GM12865 (cell line): ENCODE measurements at regions not wholly inside any gene's neighbourhood (a gene's known extent, or its start where the extent isn't known, plus 50 kb on each side); places are given as distances from the start of the nearest gene placed in this dataset.

Source experiments
- DNase-seq: peaks from one replicate; pipeline ENCODE4 v3.0.0; 2010; ENCODE audit warnings: low read depth
- H3K4me3 ChIP-seq: 2 replicates; pipeline ENCODE4 v1.5.1; 2011; ENCODE audit warnings: mild to moderate bottlenecking, low read depth, low read length, control low read depth
- TF ChIP-seq, protein P1 (sequence below): IDR thresholded peaks from 2 replicates; pipeline ENCODE4 v1.5.1; 2011; ENCODE audit warnings: low read length, control low read depth, low read depth, inconsistent platforms; ENCODE audit not compliant: insufficient read depth; ENCODE audit errors: missing control alignments

DNA sequence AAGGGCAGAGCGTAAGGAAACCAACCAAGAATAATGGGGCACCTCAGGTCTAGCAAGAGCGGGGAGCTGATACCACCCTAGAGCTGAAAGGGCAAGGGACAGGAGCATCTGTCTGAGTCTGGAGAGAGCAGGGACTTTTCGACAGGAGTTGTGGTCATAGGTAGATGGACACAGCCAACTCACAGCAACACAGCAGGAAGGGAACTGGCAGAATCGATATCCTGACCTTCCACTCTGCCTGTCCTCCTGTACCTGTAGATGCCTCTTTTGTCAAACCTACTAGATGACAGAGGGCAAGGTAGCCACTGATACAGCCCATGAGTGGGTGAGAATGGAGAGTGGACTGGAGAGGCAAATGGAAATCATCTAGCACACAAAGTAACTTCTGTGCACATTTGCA is 247.2 kb upstream of the EGLN3 start:
- DNase-seq, result no peak
- TF ChIP-seq, protein P1, sequence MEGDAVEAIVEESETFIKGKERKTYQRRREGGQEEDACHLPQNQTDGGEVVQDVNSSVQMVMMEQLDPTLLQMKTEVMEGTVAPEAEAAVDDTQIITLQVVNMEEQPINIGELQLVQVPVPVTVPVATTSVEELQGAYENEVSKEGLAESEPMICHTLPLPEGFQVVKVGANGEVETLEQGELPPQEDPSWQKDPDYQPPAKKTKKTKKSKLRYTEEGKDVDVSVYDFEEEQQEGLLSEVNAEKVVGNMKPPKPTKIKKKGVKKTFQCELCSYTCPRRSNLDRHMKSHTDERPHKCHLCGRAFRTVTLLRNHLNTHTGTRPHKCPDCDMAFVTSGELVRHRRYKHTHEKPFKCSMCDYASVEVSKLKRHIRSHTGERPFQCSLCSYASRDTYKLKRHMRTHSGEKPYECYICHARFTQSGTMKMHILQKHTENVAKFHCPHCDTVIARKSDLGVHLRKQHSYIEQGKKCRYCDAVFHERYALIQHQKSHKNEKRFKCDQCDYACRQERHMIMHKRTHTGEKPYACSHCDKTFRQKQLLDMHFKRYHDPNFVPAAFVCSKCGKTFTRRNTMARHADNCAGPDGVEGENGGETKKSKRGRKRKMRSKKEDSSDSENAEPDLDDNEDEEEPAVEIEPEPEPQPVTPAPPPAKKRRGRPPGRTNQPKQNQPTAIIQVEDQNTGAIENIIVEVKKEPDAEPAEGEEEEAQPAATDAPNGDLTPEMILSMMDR, result no peak
- H3K4me3 ChIP-seq, result no peak overlapping the region

DNA sequence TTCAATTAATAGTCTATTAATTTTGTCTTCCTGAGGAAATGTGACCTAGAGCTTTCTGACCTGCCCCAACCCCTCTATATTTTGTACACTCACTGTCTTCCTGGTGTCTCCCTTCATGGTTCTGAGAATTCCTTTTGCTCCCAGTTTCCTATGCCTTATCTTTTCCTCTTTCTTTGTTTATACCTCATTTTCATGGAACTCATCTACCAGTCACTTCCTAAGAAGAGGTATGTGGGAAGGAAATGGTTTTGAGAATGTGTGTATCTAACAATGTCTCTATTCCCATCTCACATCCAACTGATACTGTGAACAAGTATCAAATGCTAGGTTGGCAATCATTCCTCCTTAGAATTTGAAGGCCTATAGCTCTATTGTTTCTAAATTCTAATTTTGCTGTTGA is 245.1 kb upstream of the EGLN3 start:
- no peak overlapping the region for H3K4me3 ChIP-seq
- DNase-seq, result no peak
- TF ChIP-seq, protein P1, result no peak

DNA sequence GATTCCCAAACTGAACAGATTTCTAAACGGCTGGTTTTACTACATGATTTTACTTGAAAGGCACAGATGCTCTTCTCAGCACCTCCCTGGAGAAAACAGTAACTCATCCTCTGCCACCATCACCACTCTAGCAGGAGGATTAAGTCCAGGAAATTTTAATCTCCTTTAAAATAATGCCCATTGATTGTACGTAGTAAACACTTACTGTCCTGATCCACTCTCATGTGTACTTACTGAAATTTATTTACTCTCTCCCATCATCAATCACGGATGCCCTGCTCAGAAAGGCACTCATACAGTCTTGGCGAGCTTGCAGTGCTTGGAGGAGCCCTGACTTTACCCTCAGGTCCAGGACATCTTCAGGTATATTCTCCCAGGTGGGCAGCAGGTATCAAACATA is 239.8 kb upstream of the EGLN3 start:
- DNase-seq, result no peak
- H3K4me3 ChIP-seq, result no peak overlapping the region
- TF ChIP-seq, protein P1, result no peak

DNA sequence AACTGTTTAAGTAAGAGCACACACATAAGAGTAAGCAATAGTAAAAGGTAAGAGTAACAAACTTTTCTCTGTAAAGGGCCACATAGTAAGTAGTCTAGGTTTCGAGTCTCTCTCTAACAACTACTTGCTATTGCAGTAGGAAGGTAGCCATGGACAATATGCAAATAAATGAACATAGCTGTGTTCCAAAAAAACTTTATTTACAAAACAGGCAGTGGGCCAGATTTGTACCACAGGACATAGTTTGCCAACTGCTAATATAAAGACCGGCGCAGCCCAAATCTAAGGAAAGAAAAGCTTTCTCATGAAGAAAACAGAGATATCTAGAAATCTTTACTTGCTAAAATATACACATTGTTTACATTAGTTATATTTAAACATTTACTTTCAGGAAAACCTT is 239.0 kb upstream of the EGLN3 start:
- no peak overlapping the region for H3K4me3 ChIP-seq
- no peak for DNase-seq
- TF ChIP-seq, protein P1, result no peak

DNA sequence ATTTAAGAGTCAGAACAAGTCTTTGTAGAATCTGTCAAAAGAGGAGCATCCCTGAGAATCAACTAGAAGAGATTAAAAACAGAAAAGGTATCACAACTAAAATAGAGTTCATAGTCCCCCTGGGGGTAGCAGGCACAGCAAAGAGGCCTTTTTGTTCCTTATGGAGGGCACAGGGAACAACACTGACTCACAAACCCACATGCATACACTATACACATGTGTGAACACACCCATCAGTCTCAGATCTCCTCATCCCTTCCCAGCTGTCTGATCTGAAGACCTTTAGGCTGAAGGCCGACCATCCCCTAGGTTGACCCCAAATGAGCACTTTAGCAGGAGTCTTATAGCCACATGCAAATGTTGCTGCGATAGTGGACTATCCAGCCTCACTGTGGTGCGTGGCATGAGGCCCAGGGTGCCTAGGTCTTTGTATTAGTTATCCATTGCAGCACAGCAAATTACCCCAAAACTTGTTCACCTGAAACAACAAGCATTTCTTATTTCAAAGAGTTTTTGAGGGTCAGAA is 236.7 kb upstream of the EGLN3 start:
- no peak overlapping the region for H3K4me3 ChIP-seq
- DNase-seq, result no peak
- TF ChIP-seq, protein P1, result no peak

DNA sequence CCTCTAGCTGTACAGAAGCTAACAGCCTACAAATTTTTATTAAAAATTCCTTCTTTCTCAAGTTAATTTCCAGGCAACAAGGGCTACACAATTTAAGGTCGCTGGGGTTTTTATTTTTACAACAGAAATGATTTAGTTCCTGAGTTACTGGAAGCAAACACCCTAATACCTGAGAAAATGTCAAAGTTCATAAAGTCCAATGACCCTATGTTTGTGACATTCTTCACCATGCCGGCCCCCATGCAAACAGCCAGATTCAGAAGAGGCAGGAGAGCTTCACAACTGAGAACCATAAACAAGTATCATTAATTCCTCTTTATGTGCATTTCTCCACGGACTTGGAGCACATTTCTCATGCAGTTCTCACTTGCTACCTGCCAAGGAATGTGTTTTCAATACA is 236.2 kb upstream of the EGLN3 start:
- H3K4me3 ChIP-seq, result no peak overlapping the region
- DNase-seq, result no peak
- TF ChIP-seq, protein P1, result no peak

DNA sequence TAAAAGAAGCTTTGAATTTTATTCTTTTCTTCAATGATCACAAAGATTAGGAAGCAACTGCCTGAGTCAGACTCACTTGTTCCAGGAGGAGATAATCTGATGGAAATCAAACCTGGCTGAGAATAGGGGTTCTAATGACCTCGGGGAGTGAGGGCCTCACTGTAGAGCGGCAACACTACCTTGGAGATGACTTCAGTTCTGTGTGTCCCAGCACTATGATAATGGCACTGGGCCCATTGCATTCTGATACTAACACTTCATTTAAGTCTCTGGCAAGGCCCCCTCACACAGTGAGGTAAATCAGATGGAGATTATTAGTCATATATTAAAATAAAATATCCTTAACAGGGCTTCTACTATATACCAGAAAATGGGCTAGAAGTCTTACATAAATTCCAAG is 233.3 kb upstream of the EGLN3 start:
- DNase-seq, result no peak
- TF ChIP-seq, protein P1, result no peak
- no peak overlapping the region for H3K4me3 ChIP-seq
